Activated effector memory CD4-positive, alpha-beta T cell treated with anti-CD3 and anti-CD28 coated beads, Interleukin-2, amount 50 U/mL, for 16 hours (primary cell): ENCODE measurements at regions not wholly inside any gene's neighbourhood (a gene's known extent, or its start where the extent isn't known, plus 50 kb on each side); places are given as distances from the start of the nearest gene placed in this dataset.

Experiments
- DNase-seq: peaks from one replicate; pipeline ENCODE4 v3.0.0-alpha.2; 2020

DNA sequence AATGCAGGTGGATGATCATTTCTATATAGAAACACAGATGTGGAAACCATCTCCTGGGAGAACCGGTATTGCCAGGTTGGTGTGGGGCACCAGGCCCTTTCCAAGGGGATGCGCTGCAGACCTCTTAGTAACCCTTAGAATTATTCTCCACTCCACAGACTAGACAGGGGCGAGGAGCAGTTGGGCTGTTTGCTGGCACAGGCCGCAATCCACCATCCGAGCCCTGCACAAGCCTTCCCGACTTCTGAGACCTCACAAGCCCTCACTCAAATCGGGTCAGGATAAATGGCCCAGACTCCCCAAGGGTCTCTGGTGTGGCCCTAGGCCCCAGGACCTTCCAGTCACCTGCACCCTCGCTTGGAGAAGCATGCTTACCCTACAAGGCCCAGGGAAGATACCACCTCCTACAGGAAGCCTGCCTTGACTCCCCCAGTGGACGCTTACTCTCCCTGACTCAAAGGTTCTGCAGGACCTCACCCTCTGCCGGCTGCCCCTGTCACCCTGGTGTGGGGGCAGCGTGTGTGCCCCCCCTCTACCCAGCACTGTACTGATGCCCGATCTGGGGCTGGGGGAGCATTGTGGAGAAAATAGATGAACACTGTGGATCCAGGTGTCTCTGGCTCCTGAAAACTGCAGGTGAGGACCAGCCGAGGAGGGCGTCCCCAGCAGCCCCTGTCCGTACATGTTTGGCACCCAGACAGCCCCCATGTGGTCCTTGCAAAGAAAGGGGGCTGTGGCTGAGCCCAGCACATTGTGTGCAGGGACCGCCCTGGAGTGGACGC lies 49.8 kb upstream of the ACSF3 start:
- no peak for DNase-seq
